Right lobe of liver (tissue), 4 donors: ENCODE measurements at regions not wholly inside any gene's neighbourhood (a gene's known extent, or its start where the extent isn't known, plus 50 kb on each side); places are given as distances from the start of the nearest gene placed in this dataset.

Experiments
- CTCF ChIP-seq, 4 donors: fragments of 200-600 bp in 3 of 4; fragments of 450-650 bp in 1 of 4; IDR thresholded peaks; one replicate each; pipeline versions ENCODE4 v1.5.1 to v1.8.0; 2016 to 2022; ENCODE audit warnings: antibody characterized with exemption in 4 of 4, mild to moderate bottlenecking in 2 of 4
- POLR2A ChIP-seq: fragments of 450-650 bp; IDR thresholded peaks from one replicate; pipeline ENCODE4 v1.6.1; 2017; ENCODE audit warnings: antibody characterized with exemption, mild to moderate bottlenecking
- donor health status: DM: no; HTN: no; CAD: no.
- donor health status: DM: no; HTN: no; CAD: no.
- donor health status: DM: no; HTN: yes; CAD: no.

- TF ChIP-seq CTCF (IDR thresholded peaks at IDR 0.05) (no peak), POLR2A (no peak)
Observed at GRCh38 chr6:79789896-79790295, 157.5 kb downstream of the ELOVL4 start.
